Thyroid gland (tissue), 4 donors: ENCODE measurements at regions not wholly inside any gene's neighbourhood (a gene's known extent, or its start where the extent isn't known, plus 50 kb on each side); places are given as distances from the start of the nearest gene placed in this dataset.
"Not testable (repeated sequence)": the region's sequence is repeated elsewhere in the genome, so short reads cannot be mapped to it uniquely, and the experiment has no call there.

Source experiments
- DNase-seq, 2 donors: peaks; one replicate each; pipeline ENCODE4 v3.0.0-alpha.2; 2019
- H3K27ac ChIP-seq, 3 donors: fragments of 200-600 bp; sonication (generic); 1 replicate in 2 of 3; 2 replicates in 1 of 3; pipeline ENCODE4 v1.5.1; 2016 to 2019; ENCODE audit warnings: mild to moderate bottlenecking in 1 of 3, moderate library complexity in 1 of 3
- H3K27me3 ChIP-seq: fragments of 200-600 bp; sonication (generic); one replicate; pipeline ENCODE4 v1.5.1; 2019
- H3K36me3 ChIP-seq, 2 donors: fragments of 200-600 bp; sonication (generic); one replicate each; pipeline ENCODE4 v1.5.1; 2016 to 2019
- H3K4me1 ChIP-seq, 2 donors: fragments of 200-600 bp; sonication (generic); one replicate each; pipeline ENCODE4 v1.5.1; 2017 to 2019
- H3K4me3 ChIP-seq, 3 donors: fragments of 200-600 bp; sonication (generic); replicated peaks in 1 of 3; 1 replicate in 2 of 3; 2 replicates in 1 of 3; pipeline ENCODE4 v1.5.1; 2016; ENCODE audit warnings: mild to moderate bottlenecking in 1 of 3
- H3K9me3 ChIP-seq: fragments of 200-600 bp; sonication (generic); one replicate; pipeline ENCODE4 v1.5.1; 2017
- CTCF ChIP-seq, 6 experiments: fragments of 200-600 bp in 3 of 6; fragments of 450-650 bp in 3 of 6; sonication (generic) in 3 of 6; IDR thresholded peaks; one replicate each; pipeline ENCODE4 v1.5.1; 2016 to 2019; ENCODE audit warnings: antibody characterized with exemption in 6 of 6, mild to moderate bottlenecking in 2 of 6, inconsistent platforms in 1 of 6, moderate library complexity in 1 of 6
- POLR2A ChIP-seq, 2 donors: fragments of 450-650 bp; IDR thresholded peaks; one replicate each; pipeline ENCODE4 v1.6.1; 2017; ENCODE audit warnings: antibody characterized with exemption in 2 of 2, mild to moderate bottlenecking in 2 of 2, moderate library complexity in 1 of 2
- WGBS, 2 donors: methylation state at CpG; one replicate each; pipeline ENCODE4 v1.1.5; 2017; 5-methylcytosine and 5-hydroxymethylcytosine counted together
- intact Hi-C: fragments of 100-400 bp; cut with DNase I; formaldehyde crosslinking; loops from one replicate; pipeline ENCODE4 v1.15.1; 2023

GRCh38 chr3:24006-24405, 172.6 kb upstream of the CHL1 start:
- H3K9me3 ChIP-seq, result no peaks in the 10 kb centered on the region
- DNase-seq, result no peak
- WGBS, 2 donors, result 54 to 55% methylated on average over 3 of the region's 3 CpGs
- intact Hi-C loops, result no loop called here
- no peaks in the 10 kb centered on the region for H3K27me3 ChIP-seq
- no peak for TF ChIP-seq POLR2A (IDR thresholded peaks at IDR 0.05)
- TF ChIP-seq CTCF (IDR thresholded peaks at IDR 0.05), result no peak
- no peaks in the 10 kb centered on the region for H3K4me1 ChIP-seq
- no peaks in the 10 kb centered on the region for H3K36me3 ChIP-seq
- no peak overlapping the region for H3K27ac ChIP-seq
- no peak overlapping the region for H3K4me3 ChIP-seq

GRCh38 chr3:25056-25455, 171.5 kb upstream of the CHL1 start:
- Histone ChIP-seq H3K9me3 (no peaks in the 10 kb centered on the region), H3K4me1 (no peaks in the 10 kb centered on the region), H3K27ac (no peak overlapping the region), H3K4me3 (no peak overlapping the region), H3K36me3 (no peaks in the 10 kb centered on the region), H3K27me3 (no peaks in the 10 kb centered on the region)
- DNase-seq, result no peak
- 49 to 74% methylated on average over 2 of the region's 2 CpGs for WGBS, 2 donors
- TF ChIP-seq CTCF (IDR thresholded peaks at IDR 0.05) (no peak), POLR2A (IDR thresholded peaks at IDR 0.05) (no peak)
- intact Hi-C loops, result no loop called here

DNA sequence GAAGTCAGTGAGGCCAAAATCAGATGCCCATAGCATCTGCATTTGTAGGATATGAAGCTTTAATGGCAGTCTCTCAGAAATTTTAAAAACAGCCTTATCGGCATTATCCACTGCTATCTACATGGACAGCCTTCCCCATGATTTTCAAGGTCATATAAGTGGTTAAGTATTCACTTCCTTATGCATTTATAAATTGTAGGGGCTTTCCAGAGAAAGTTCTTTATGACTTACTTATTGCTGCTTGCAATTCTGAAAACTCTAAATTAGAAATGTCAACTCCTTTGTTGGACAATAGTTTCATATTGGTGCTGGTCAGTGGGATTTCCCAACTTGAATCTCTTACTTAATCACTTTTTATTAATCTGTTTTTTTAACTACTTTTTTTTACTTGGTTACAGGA, 160.6 kb upstream of the CHL1 start:
- DNase-seq, H3K27ac ChIP-seq, H3K9me3 ChIP-seq, intact Hi-C loops, H3K4me1 ChIP-seq, H3K27me3 ChIP-seq, H3K4me3 ChIP-seq, H3K36me3 ChIP-seq: not testable (repeated sequence)
- WGBS, 2 donors, result 87 to 100% methylated on average over 1 of the region's 1 CpG

- DNase-seq, H3K4me3 ChIP-seq, H3K4me1 ChIP-seq, H3K9me3 ChIP-seq, intact Hi-C loops, H3K27me3 ChIP-seq, H3K36me3 ChIP-seq, H3K27ac ChIP-seq: not testable (repeated sequence)
- 35% methylated on average over 9 of the region's 9 CpGs for WGBS, 2 donors
- TF ChIP-seq CTCF (IDR thresholded peaks at IDR 0.05), result peak in 2 of 6 experiments; percentile 33 to 46
Measured at GRCh38 chr3:42871-43744, 153.5 kb upstream of the CHL1 start.

DNA sequence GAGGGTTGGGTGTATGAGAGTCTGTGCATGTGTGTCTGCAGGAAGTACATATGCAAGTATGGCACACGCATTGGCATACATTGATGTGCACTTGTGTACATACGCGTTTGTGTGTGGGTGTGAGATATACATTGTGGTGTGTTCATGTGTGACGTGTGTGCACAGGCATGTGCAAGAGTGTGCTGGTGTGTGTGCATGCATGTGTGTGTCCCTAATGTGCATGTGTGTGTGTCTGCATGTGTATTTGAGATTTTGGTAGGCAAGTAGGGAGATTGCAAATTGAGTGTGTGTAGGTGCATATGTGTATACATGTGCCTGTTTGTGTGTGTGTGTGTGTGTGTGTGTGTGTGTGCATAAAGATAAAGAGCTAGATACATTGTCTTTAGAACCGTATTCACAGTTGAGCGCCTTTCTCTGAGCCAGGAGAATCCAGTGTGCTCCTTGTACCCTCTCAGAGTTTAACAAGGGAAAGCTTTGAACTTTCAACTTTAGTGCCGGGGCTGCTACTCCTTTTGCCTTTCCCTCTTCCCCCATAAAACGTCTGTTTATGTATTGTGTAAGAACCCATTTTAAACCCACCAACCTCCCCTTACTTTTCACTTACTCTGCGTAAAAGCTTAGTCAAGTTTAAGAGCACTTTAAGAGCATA, 152.4 kb upstream of the CHL1 start:
- H3K27ac ChIP-seq, result no peak overlapping the region
- intact Hi-C loops, result no loop called here
- H3K4me3 ChIP-seq, result no peak overlapping the region
- no peaks in the 10 kb centered on the region for H3K27me3 ChIP-seq
- 68 to 71% methylated on average over 9 of the region's 9 CpGs for WGBS, 2 donors
- H3K4me1 ChIP-seq, result no peaks in the 10 kb centered on the region
- TF ChIP-seq POLR2A (IDR thresholded peaks at IDR 0.05) (no peak), CTCF (IDR thresholded peaks at IDR 0.05) (no peak)
- H3K9me3 ChIP-seq, result no peaks in the 10 kb centered on the region
- no peak for DNase-seq
- H3K36me3 ChIP-seq, result no peaks in the 10 kb centered on the region

DNA sequence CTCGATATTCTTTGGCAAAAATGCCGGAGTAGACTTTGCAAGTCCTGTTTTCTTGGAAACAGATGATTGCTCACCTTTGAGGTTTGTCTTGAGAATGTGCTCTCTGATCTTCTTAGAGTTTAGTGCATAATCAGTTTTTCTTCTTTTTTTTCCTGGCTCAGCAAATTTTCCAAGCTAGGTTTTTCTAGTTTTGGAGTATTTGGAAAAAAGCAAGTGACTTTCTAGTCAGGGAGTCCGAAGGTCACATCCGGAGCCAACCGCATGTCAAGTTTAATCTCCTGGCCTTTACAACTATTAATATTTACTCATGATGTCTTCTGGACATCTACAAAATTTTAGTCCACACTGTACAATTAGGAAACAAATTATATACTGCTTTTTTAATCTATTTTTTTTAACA, 151.6 kb upstream of the CHL1 start:
- H3K27ac ChIP-seq, H3K4me3 ChIP-seq, H3K27me3 ChIP-seq, H3K4me1 ChIP-seq, H3K36me3 ChIP-seq, intact Hi-C loops, H3K9me3 ChIP-seq, DNase-seq: not testable (repeated sequence)
- 75 to 84% methylated on average over 5 of the region's 5 CpGs for WGBS, 2 donors
